ENCODE measurements at regions not wholly inside any gene's neighbourhood (a gene's known extent, or its start where the extent isn't known, plus 50 kb on each side); places are given as distances from the start of the nearest gene placed in this dataset.

- DNase-seq: no peak
- H3K27me3 ChIP-seq (ENCODE audit: control insufficient read depth, insufficient read depth, low read length): no peaks in the 10 kb centered on the region
- H3K27ac ChIP-seq (ENCODE audit: insufficient read depth, low read length, poor library complexity, severe bottlenecking): no peak overlapping the region
- H3K9me3 ChIP-seq (ENCODE audit: control insufficient read depth in 2 of 2, low read length in 2 of 2): no peaks in the 10 kb centered on the region
- H3K4me1 Mint-ChIP-seq: no peaks in the 10 kb centered on the region
- no peak overlapping the region for H3K4me3 ChIP-seq (ENCODE audit: low read depth, low read length)
- no peaks in the 10 kb centered on the region for H3K27me3 Mint-ChIP-seq
- no peak overlapping the region for H3K27ac Mint-ChIP-seq
- no peaks in the 10 kb centered on the region for H3K36me3 Mint-ChIP-seq
- no peaks in the 10 kb centered on the region for H3K36me3 ChIP-seq (ENCODE audit: control insufficient read depth, insufficient read depth, low read length)
- no peak for ATAC-seq (ENCODE audit: low read depth in 2 of 2)
- no peaks in the 10 kb centered on the region for H3K4me1 ChIP-seq (ENCODE audit: control insufficient read depth, insufficient read depth, low read length, poor library complexity, severe bottlenecking)
- peaks cover 0 to 5% (median 0%) of the 10 kb centered on the region in 7 donors for H3K9me3 Mint-ChIP-seq
- no peak overlapping the region for H3K4me3 Mint-ChIP-seq
These were observed 181.6 kb downstream of the TRIM36 start for GRCh38 chr5:114988096-114988495.

GRCh38 chr5:114984796-114985195, 184.9 kb downstream of the TRIM36 start:
- Histone ChIP-seq H3K4me1 (ENCODE audit: control insufficient read depth, insufficient read depth, low read length, poor library complexity, severe bottlenecking) (no peaks in the 10 kb centered on the region), H3K36me3 (ENCODE audit: control insufficient read depth, insufficient read depth, low read length) (no peaks in the 10 kb centered on the region), H3K4me3 (ENCODE audit: low read depth, low read length) (no peak overlapping the region), H3K9me3 (ENCODE audit: control insufficient read depth in 2 of 2, low read length in 2 of 2) (no peaks in the 10 kb centered on the region), H3K27me3 (ENCODE audit: control insufficient read depth, insufficient read depth, low read length) (no peaks in the 10 kb centered on the region), H3K27ac (ENCODE audit: insufficient read depth, low read length, poor library complexity, severe bottlenecking) (no peak overlapping the region)
- Mint-ChIP-seq H3K9me3 (peaks cover 0 to 4% (median 0%) of the 10 kb centered on the region in 7 donors), H3K4me1 (no peaks in the 10 kb centered on the region), H3K27me3 (no peaks in the 10 kb centered on the region), H3K27ac (no peak overlapping the region), H3K36me3 (no peaks in the 10 kb centered on the region), H3K4me3 (no peak overlapping the region)
- DNase-seq: no peak
- no peak for ATAC-seq (ENCODE audit: low read depth in 2 of 2)

GRCh38 chr5:114981111-114981510, 188.6 kb downstream of the TRIM36 start:
- Mint-ChIP-seq H3K4me1 (no peaks in the 10 kb centered on the region), H3K27me3 (no peaks in the 10 kb centered on the region), H3K4me3 (no peak overlapping the region), H3K36me3 (no peaks in the 10 kb centered on the region), H3K27ac (no peak overlapping the region), H3K9me3 (peaks cover 0 to 4% (median 0%) of the 10 kb centered on the region in 7 donors)
- Histone ChIP-seq H3K27ac (ENCODE audit: insufficient read depth, low read length, poor library complexity, severe bottlenecking) (no peak overlapping the region), H3K4me1 (ENCODE audit: control insufficient read depth, insufficient read depth, low read length, poor library complexity, severe bottlenecking) (no peaks in the 10 kb centered on the region), H3K27me3 (ENCODE audit: control insufficient read depth, insufficient read depth, low read length) (no peaks in the 10 kb centered on the region), H3K4me3 (ENCODE audit: low read depth, low read length) (no peak overlapping the region), H3K36me3 (ENCODE audit: control insufficient read depth, insufficient read depth, low read length) (no peaks in the 10 kb centered on the region), H3K9me3 (ENCODE audit: control insufficient read depth in 2 of 2, low read length in 2 of 2) (no peaks in the 10 kb centered on the region)
- DNase-seq (no peak), ATAC-seq (ENCODE audit: low read depth in 2 of 2) (no peak)

- no peak overlapping the region for H3K4me3 Mint-ChIP-seq
- Histone ChIP-seq H3K36me3 (ENCODE audit: control insufficient read depth, insufficient read depth, low read length) (no peaks in the 10 kb centered on the region), H3K27me3 (ENCODE audit: control insufficient read depth, insufficient read depth, low read length) (no peaks in the 10 kb centered on the region), H3K4me3 (ENCODE audit: low read depth, low read length) (no peak overlapping the region), H3K27ac (ENCODE audit: insufficient read depth, low read length, poor library complexity, severe bottlenecking) (no peak overlapping the region), H3K4me1 (ENCODE audit: control insufficient read depth, insufficient read depth, low read length, poor library complexity, severe bottlenecking) (no peaks in the 10 kb centered on the region), H3K9me3 (ENCODE audit: control insufficient read depth in 2 of 2, low read length in 2 of 2) (no peaks in the 10 kb centered on the region)
- H3K27ac Mint-ChIP-seq: no peak overlapping the region
- ATAC-seq (ENCODE audit: low read depth in 2 of 2) (no peak), DNase-seq (no peak)
- H3K9me3 Mint-ChIP-seq: peaks cover 0 to 4% (median 0%) of the 10 kb centered on the region in 7 donors
- H3K36me3 Mint-ChIP-seq: no peaks in the 10 kb centered on the region
- no peaks in the 10 kb centered on the region for H3K27me3 Mint-ChIP-seq
- no peaks in the 10 kb centered on the region for H3K4me1 Mint-ChIP-seq
These were observed 191.6 kb downstream of the TRIM36 start for GRCh38 chr5:114977979-114978573.

GRCh38 chr5:114969482-114969881, 200.2 kb downstream of the TRIM36 start:
- Histone ChIP-seq H3K36me3 (ENCODE audit: control insufficient read depth, insufficient read depth, low read length) (no peaks in the 10 kb centered on the region), H3K4me1 (ENCODE audit: control insufficient read depth, insufficient read depth, low read length, poor library complexity, severe bottlenecking) (no peaks in the 10 kb centered on the region), H3K27ac (ENCODE audit: insufficient read depth, low read length, poor library complexity, severe bottlenecking) (no peak overlapping the region), H3K27me3 (ENCODE audit: control insufficient read depth, insufficient read depth, low read length) (no peaks in the 10 kb centered on the region), H3K4me3 (ENCODE audit: low read depth, low read length) (no peak overlapping the region), H3K9me3 (ENCODE audit: control insufficient read depth in 2 of 2, low read length in 2 of 2) (no peaks in the 10 kb centered on the region)
- no peaks in the 10 kb centered on the region for H3K36me3 Mint-ChIP-seq
- no peak overlapping the region for H3K27ac Mint-ChIP-seq
- ATAC-seq (ENCODE audit: low read depth in 2 of 2) (no peak), DNase-seq (no peak)
- H3K4me3 Mint-ChIP-seq: no peak overlapping the region
- no peaks in the 10 kb centered on the region for H3K27me3 Mint-ChIP-seq
- H3K9me3 Mint-ChIP-seq: peaks cover 0 to 14% (median 2%) of the 10 kb centered on the region in 7 donors
- no peaks in the 10 kb centered on the region for H3K4me1 Mint-ChIP-seq

- H3K4me3 ChIP-seq (ENCODE audit: low read depth, low read length): no peak overlapping the region
- H3K4me3 Mint-ChIP-seq: no peak overlapping the region
- no peaks in the 10 kb centered on the region for H3K9me3 ChIP-seq (ENCODE audit: control insufficient read depth in 2 of 2, low read length in 2 of 2)
- no peaks in the 10 kb centered on the region for H3K4me1 ChIP-seq (ENCODE audit: control insufficient read depth, insufficient read depth, low read length, poor library complexity, severe bottlenecking)
- H3K36me3 ChIP-seq (ENCODE audit: control insufficient read depth, insufficient read depth, low read length): no peaks in the 10 kb centered on the region
- DNase-seq (no peak), ATAC-seq (ENCODE audit: low read depth in 2 of 2) (no peak)
- no peak overlapping the region for H3K27ac Mint-ChIP-seq
- H3K9me3 Mint-ChIP-seq: peaks cover 0 to 5% (median 4%) of the 10 kb centered on the region in 7 donors
- H3K27me3 Mint-ChIP-seq: no peaks in the 10 kb centered on the region
- no peaks in the 10 kb centered on the region for H3K4me1 Mint-ChIP-seq
- no peaks in the 10 kb centered on the region for H3K27me3 ChIP-seq (ENCODE audit: control insufficient read depth, insufficient read depth, low read length)
- no peak overlapping the region for H3K27ac ChIP-seq (ENCODE audit: insufficient read depth, low read length, poor library complexity, severe bottlenecking)
- no peaks in the 10 kb centered on the region for H3K36me3 Mint-ChIP-seq
These were observed 212.3 kb downstream of the TRIM36 start for GRCh38 chr5:114957384-114957783.

GRCh38 chr5:114953565-114953964, 216.1 kb downstream of the TRIM36 start:
- DNase-seq (no peak), ATAC-seq (ENCODE audit: low read depth in 2 of 2) (no peak)
- no peaks in the 10 kb centered on the region for H3K9me3 ChIP-seq (ENCODE audit: control insufficient read depth in 2 of 2, low read length in 2 of 2)
- no peaks in the 10 kb centered on the region for H3K4me1 Mint-ChIP-seq
- peaks cover 0 to 5% (median 0%) of the 10 kb centered on the region in 7 donors for H3K9me3 Mint-ChIP-seq
- H3K4me3 ChIP-seq (ENCODE audit: low read depth, low read length): no peak overlapping the region
- H3K27ac ChIP-seq (ENCODE audit: insufficient read depth, low read length, poor library complexity, severe bottlenecking): no peak overlapping the region
- no peaks in the 10 kb centered on the region for H3K36me3 Mint-ChIP-seq
- no peak overlapping the region for H3K4me3 Mint-ChIP-seq
- H3K27me3 ChIP-seq (ENCODE audit: control insufficient read depth, insufficient read depth, low read length): no peaks in the 10 kb centered on the region
- H3K4me1 ChIP-seq (ENCODE audit: control insufficient read depth, insufficient read depth, low read length, poor library complexity, severe bottlenecking): no peaks in the 10 kb centered on the region
- no peaks in the 10 kb centered on the region for H3K36me3 ChIP-seq (ENCODE audit: control insufficient read depth, insufficient read depth, low read length)
- no peaks in the 10 kb centered on the region for H3K27me3 Mint-ChIP-seq
- no peak overlapping the region for H3K27ac Mint-ChIP-seq

- no peak overlapping the region for H3K4me3 ChIP-seq (ENCODE audit: low read depth, low read length)
- H3K36me3 Mint-ChIP-seq: no peaks in the 10 kb centered on the region
- no peak overlapping the region for H3K4me3 Mint-ChIP-seq
- H3K36me3 ChIP-seq (ENCODE audit: control insufficient read depth, insufficient read depth, low read length): no peaks in the 10 kb centered on the region
- H3K27me3 Mint-ChIP-seq: no peaks in the 10 kb centered on the region
- H3K4me1 ChIP-seq (ENCODE audit: control insufficient read depth, insufficient read depth, low read length, poor library complexity, severe bottlenecking): no peaks in the 10 kb centered on the region
- no peaks in the 10 kb centered on the region for H3K9me3 ChIP-seq (ENCODE audit: control insufficient read depth in 2 of 2, low read length in 2 of 2)
- H3K9me3 Mint-ChIP-seq: peaks cover 0 to 5% (median 0%) of the 10 kb centered on the region in 7 donors
- no peak overlapping the region for H3K27ac Mint-ChIP-seq
- H3K4me1 Mint-ChIP-seq: no peaks in the 10 kb centered on the region
- DNase-seq (no peak), ATAC-seq (ENCODE audit: low read depth in 2 of 2) (no peak)
- H3K27ac ChIP-seq (ENCODE audit: insufficient read depth, low read length, poor library complexity, severe bottlenecking): no peak overlapping the region
- H3K27me3 ChIP-seq (ENCODE audit: control insufficient read depth, insufficient read depth, low read length): no peaks in the 10 kb centered on the region
These were observed 216.8 kb downstream of the TRIM36 start for GRCh38 chr5:114952876-114953275.

Measured in CD4-positive, CD25-positive, alpha-beta regulatory T cell (primary cell).